ENCODE measurements at regions not wholly inside any gene's neighbourhood (a gene's known extent, or its start where the extent isn't known, plus 50 kb on each side); places are given as distances from the start of the nearest gene placed in this dataset.

DNA sequence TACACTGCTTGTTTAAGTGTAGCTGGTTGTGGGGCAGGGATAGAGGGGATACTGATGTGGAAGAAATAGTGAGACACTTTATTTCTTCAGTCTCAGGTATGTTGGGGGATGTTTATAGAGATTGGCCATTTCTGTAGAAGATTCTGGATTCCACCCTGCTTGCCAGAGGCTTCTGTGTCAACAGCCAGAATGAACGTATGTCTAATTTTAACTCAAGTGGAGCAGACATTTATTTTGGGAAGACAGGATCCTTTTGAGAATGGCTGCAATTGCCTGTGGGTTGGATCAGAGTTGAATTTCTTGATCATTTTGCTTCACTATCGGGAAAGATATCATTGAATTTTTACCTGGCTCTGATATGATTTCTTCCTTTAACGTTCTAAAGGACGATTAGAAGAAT, 465.6 kb upstream of the SLC14A2 start:
- no peak for TF ChIP-seq POLR2AphosphoS5 (IDR thresholded peaks at IDR 0.05)
- TF ChIP-seq, protein P1, sequence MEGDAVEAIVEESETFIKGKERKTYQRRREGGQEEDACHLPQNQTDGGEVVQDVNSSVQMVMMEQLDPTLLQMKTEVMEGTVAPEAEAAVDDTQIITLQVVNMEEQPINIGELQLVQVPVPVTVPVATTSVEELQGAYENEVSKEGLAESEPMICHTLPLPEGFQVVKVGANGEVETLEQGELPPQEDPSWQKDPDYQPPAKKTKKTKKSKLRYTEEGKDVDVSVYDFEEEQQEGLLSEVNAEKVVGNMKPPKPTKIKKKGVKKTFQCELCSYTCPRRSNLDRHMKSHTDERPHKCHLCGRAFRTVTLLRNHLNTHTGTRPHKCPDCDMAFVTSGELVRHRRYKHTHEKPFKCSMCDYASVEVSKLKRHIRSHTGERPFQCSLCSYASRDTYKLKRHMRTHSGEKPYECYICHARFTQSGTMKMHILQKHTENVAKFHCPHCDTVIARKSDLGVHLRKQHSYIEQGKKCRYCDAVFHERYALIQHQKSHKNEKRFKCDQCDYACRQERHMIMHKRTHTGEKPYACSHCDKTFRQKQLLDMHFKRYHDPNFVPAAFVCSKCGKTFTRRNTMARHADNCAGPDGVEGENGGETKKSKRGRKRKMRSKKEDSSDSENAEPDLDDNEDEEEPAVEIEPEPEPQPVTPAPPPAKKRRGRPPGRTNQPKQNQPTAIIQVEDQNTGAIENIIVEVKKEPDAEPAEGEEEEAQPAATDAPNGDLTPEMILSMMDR (IDR thresholded peaks at IDR 0.05), result no peak
- TF ChIP-seq EP300 (IDR thresholded peaks at IDR 0.05; ENCODE audit: low read depth), result no peak

Measured in transverse colon (tissue), 4 donors.